ENCODE measurements at regions not wholly inside any gene's neighbourhood (a gene's known extent, or its start where the extent isn't known, plus 50 kb on each side); places are given as distances from the start of the nearest gene placed in this dataset.

- Histone ChIP-seq H3K36me3 (ENCODE audit: control insufficient read depth in 1 of 2, insufficient read depth in 2 of 2, low read length in 2 of 2) (no peaks in the 10 kb centered on the region), H3K4me3 (ENCODE audit: low read depth in 1 of 2, low read length in 2 of 2) (no peak overlapping the region), H3K4me1 (ENCODE audit: control insufficient read depth in 1 of 2, insufficient read depth in 2 of 2, low read length in 2 of 2) (no peaks in the 10 kb centered on the region), H3K27me3 (ENCODE audit: low read depth, low read length) (no peaks in the 10 kb centered on the region), H3K27ac (ENCODE audit: low read length) (no peak overlapping the region), H3K9me3 (ENCODE audit: control insufficient read depth in 1 of 2, low read length in 2 of 2) (no peaks in the 10 kb centered on the region)
These were observed 121.3 kb downstream of the CDC7 start for GRCh38 chr1:91621907-91622306.

GRCh38 chr1:91622616-91623015 is 122.0 kb downstream of the CDC7 start:
- Histone ChIP-seq H3K36me3 (ENCODE audit: control insufficient read depth in 1 of 2, insufficient read depth in 2 of 2, low read length in 2 of 2) (no peaks in the 10 kb centered on the region), H3K4me3 (ENCODE audit: low read depth in 1 of 2, low read length in 2 of 2) (no peak overlapping the region), H3K9me3 (ENCODE audit: control insufficient read depth in 1 of 2, low read length in 2 of 2) (no peaks in the 10 kb centered on the region), H3K4me1 (ENCODE audit: control insufficient read depth in 1 of 2, insufficient read depth in 2 of 2, low read length in 2 of 2) (no peaks in the 10 kb centered on the region), H3K27me3 (ENCODE audit: low read depth, low read length) (no peaks in the 10 kb centered on the region), H3K27ac (ENCODE audit: low read length) (no peak overlapping the region)

GRCh38 chr1:91623020-91623419 is 122.4 kb downstream of the CDC7 start:
- H3K27ac ChIP-seq (ENCODE audit: low read length): no peak overlapping the region
- no peaks in the 10 kb centered on the region for H3K27me3 ChIP-seq (ENCODE audit: low read depth, low read length)
- no peaks in the 10 kb centered on the region for H3K9me3 ChIP-seq (ENCODE audit: control insufficient read depth in 1 of 2, low read length in 2 of 2)
- no peak overlapping the region for H3K4me3 ChIP-seq (ENCODE audit: low read depth in 1 of 2, low read length in 2 of 2)
- H3K4me1 ChIP-seq (ENCODE audit: control insufficient read depth in 1 of 2, insufficient read depth in 2 of 2, low read length in 2 of 2): no peaks in the 10 kb centered on the region
- H3K36me3 ChIP-seq (ENCODE audit: control insufficient read depth in 1 of 2, insufficient read depth in 2 of 2, low read length in 2 of 2): no peaks in the 10 kb centered on the region

GRCh38 chr1:91624331-91624730 is 123.7 kb downstream of the CDC7 start:
- no peaks in the 10 kb centered on the region for H3K27me3 ChIP-seq (ENCODE audit: low read depth, low read length)

More at GRCh38 chr1:91624331-91624730, 123.7 kb downstream of the CDC7 start:
- H3K27ac ChIP-seq (ENCODE audit: low read length): no peak overlapping the region
- H3K9me3 ChIP-seq (ENCODE audit: control insufficient read depth in 1 of 2, low read length in 2 of 2): no peaks in the 10 kb centered on the region
- no peaks in the 10 kb centered on the region for H3K4me1 ChIP-seq (ENCODE audit: control insufficient read depth in 1 of 2, insufficient read depth in 2 of 2, low read length in 2 of 2)
- no peaks in the 10 kb centered on the region for H3K36me3 ChIP-seq (ENCODE audit: control insufficient read depth in 1 of 2, insufficient read depth in 2 of 2, low read length in 2 of 2)
- no peak overlapping the region for H3K4me3 ChIP-seq (ENCODE audit: low read depth in 1 of 2, low read length in 2 of 2)

All from muscle layer of duodenum (tissue), 2 donors.